HepG2 (cell line): ENCODE measurements at regions not wholly inside any gene's neighbourhood (a gene's known extent, or its start where the extent isn't known, plus 50 kb on each side); places are given as distances from the start of the nearest gene placed in this dataset.

Experiments
- ATF1 ChIP-seq: IDR thresholded peaks from 2 replicates; pipeline ENCODE4 v1.6.1; 2016; ENCODE audit warnings: mild to moderate bottlenecking, control low read depth
- ATF3 ChIP-seq: sonication (generic); formaldehyde crosslinking; IDR thresholded peaks from 2 replicates; pipeline ENCODE4 v1.4.0; 2020; ENCODE audit warnings: missing genetic modification reagents
- CTCF ChIP-seq: sonication (generic); formaldehyde crosslinking; IDR thresholded peaks from 2 replicates; pipeline ENCODE4 v1.5.0; 2020; ENCODE audit warnings: mild to moderate bottlenecking, missing genetic modification reagents, moderate library complexity
- ETV6 ChIP-seq: sonication (generic); formaldehyde crosslinking; conservative IDR thresholded peaks from 2 replicates; pipeline ENCODE4 v1.4.0; 2020; ENCODE audit warnings: missing genetic modification reagents
- GTF2F1 ChIP-seq: fragments of 150-350 bp; IDR thresholded peaks from 2 replicates; pipeline ENCODE4 v1.6.1; 2014; ENCODE audit warnings: low read length
- MAX ChIP-seq: IDR thresholded peaks from 2 replicates; pipeline ENCODE4 v1.6.1; 2012; ENCODE audit warnings: inconsistent platforms
- PATZ1 ChIP-seq: sonication (generic); formaldehyde crosslinking; IDR thresholded peaks from 2 replicates; pipeline ENCODE4 v1.4.0; 2020; ENCODE audit warnings: missing genetic modification reagents
- POLR2A ChIP-seq, 2 experiments: IDR thresholded peaks; 2 replicates each; pipeline ENCODE4 v1.6.1; 2011; ENCODE audit warnings: low read depth in 2 of 2, low read length in 2 of 2, mild to moderate bottlenecking in 1 of 2, moderate library complexity in 1 of 2; ENCODE audit not compliant: insufficient read depth in 1 of 2
- STAG1 ChIP-seq: sonication (generic); formaldehyde crosslinking; IDR thresholded peaks from 2 replicates; pipeline ENCODE4 v1.4.0; 2020; ENCODE audit warnings: missing genetic modification reagents
- TRAFD1 ChIP-seq: sonication (generic); formaldehyde crosslinking; IDR thresholded peaks from 2 replicates; pipeline ENCODE4 v1.5.1; 2020; ENCODE audit warnings: missing genetic modification reagents, mild to moderate bottlenecking, borderline replicate concordance
- ZNF282 ChIP-seq: fragments of 450-650 bp; IDR thresholded peaks from 2 replicates; pipeline ENCODE4 v1.6.1; 2018; ENCODE audit not compliant: partially characterized antibody
- ZNF552 ChIP-seq: sonication (generic); formaldehyde crosslinking; IDR thresholded peaks from 2 replicates; pipeline ENCODE4 v1.9.0; 2022; ENCODE audit warnings: missing genetic modification reagents, mild to moderate bottlenecking, borderline replicate concordance
- ZSCAN29 ChIP-seq: sonication (generic); formaldehyde crosslinking; conservative IDR thresholded peaks from 2 replicates; pipeline ENCODE4 v1.4.0; 2020; ENCODE audit warnings: mild to moderate bottlenecking, missing genetic modification reagents

- TF ChIP-seq CTCF (CRISPR knock-in tag), result no peak
- TF ChIP-seq PATZ1 (CRISPR knock-in tag), result no peak
- no peak for TF ChIP-seq ZSCAN29 (CRISPR knock-in tag)
- TF ChIP-seq ETV6 (CRISPR knock-in tag), result no peak
- TF ChIP-seq ZNF282, result no peak
- no peak for TF ChIP-seq ATF1 (CRISPR knock-in tag)
- no peak for TF ChIP-seq ZNF552
- no peak for TF ChIP-seq TRAFD1 (CRISPR knock-in tag)
- no peak for TF ChIP-seq STAG1
- no peak for TF ChIP-seq POLR2A (IDR thresholded peaks at IDR 0.05; ENCODE audit: insufficient read depth in 1 of 2, low read depth in 2 of 2, low read length in 2 of 2)
- TF ChIP-seq GTF2F1, result no peak
- TF ChIP-seq MAX, result no peak
- no peak for TF ChIP-seq ATF3
Measured at GRCh38 chr4:189786447-189786846, 154.2 kb upstream of the FRG1 start.
